HEK293T (cell line): ENCODE measurements at regions not wholly inside any gene's neighbourhood (a gene's known extent, or its start where the extent isn't known, plus 50 kb on each side); places are given as distances from the start of the nearest gene placed in this dataset.
"Not testable (repeated sequence)": the region's sequence is repeated elsewhere in the genome, so short reads cannot be mapped to it uniquely, and the experiment has no call there.

Experiments
- CTCF ChIA-PET: fragments of 350-600 bp; formaldehyde crosslinking; extraction: SDS; loops from one replicate; lab custom pipeline; 2021; ENCODE audit warnings: antibody characterized with exemption, inconsistent platforms; lab: Yijun Ruan, JAX
- POLR2A ChIA-PET: fragments of 350-600 bp; formaldehyde crosslinking; extraction: SDS; loops from one replicate; lab custom pipeline; 2020; ENCODE audit warnings: antibody characterized with exemption, inconsistent platforms; lab: Yijun Ruan, JAX
- DNase-seq: peaks from one replicate; pipeline ENCODE4 v3.0.0; 2012; ENCODE audit warnings: mixed read lengths; ENCODE audit errors: extremely low spot score
- ARNT ChIP-seq: fragments of 450-650 bp; IDR thresholded peaks from 2 replicates; pipeline ENCODE4 v1.6.1; 2017; ENCODE audit warnings: mild to moderate bottlenecking
- BHLHE40 ChIP-seq: fragments of 450-650 bp; IDR thresholded peaks from 2 replicates; pipeline ENCODE4 v1.6.1; 2016; ENCODE audit warnings: mild to moderate bottlenecking, moderate library complexity, borderline replicate concordance
- CTBP1 ChIP-seq: fragments of 450-650 bp; IDR thresholded peaks from 2 replicates; pipeline ENCODE4 v1.6.1; 2016; ENCODE audit warnings: borderline replicate concordance
- ELF4 ChIP-seq: fragments of 450-650 bp; IDR thresholded peaks from 2 replicates; pipeline ENCODE4 v1.6.1; 2017; ENCODE audit warnings: antibody characterized with exemption
- FOXA1 ChIP-seq: fragments of 450-650 bp; IDR thresholded peaks from 2 replicates; pipeline ENCODE4 v1.6.1; 2016; ENCODE audit warnings: mild to moderate bottlenecking
- FOXK2 ChIP-seq: fragments of 450-650 bp; IDR thresholded peaks from 2 replicates; pipeline ENCODE4 v1.6.1; 2016; ENCODE audit warnings: mild to moderate bottlenecking
- FOXM1 ChIP-seq: fragments of 450-650 bp; IDR thresholded peaks from 2 replicates; pipeline ENCODE4 v1.6.1; 2017; ENCODE audit warnings: mild to moderate bottlenecking, borderline replicate concordance
- HDGF ChIP-seq: fragments of 450-650 bp; IDR thresholded peaks from 2 replicates; pipeline ENCODE4 v1.6.1; 2017; ENCODE audit warnings: antibody characterized with exemption, borderline replicate concordance
- L3MBTL2 ChIP-seq: fragments of 450-650 bp; conservative IDR thresholded peaks from 2 replicates; pipeline ENCODE4 v1.6.1; 2016; ENCODE audit warnings: mild to moderate bottlenecking
- LEF1 ChIP-seq: fragments of 450-650 bp; IDR thresholded peaks from 2 replicates; pipeline ENCODE4 v1.6.1; 2017; ENCODE audit warnings: mild to moderate bottlenecking, borderline replicate concordance
- NFRKB ChIP-seq: fragments of 450-650 bp; IDR thresholded peaks from 2 replicates; pipeline ENCODE4 v1.6.1; 2016; ENCODE audit warnings: mild to moderate bottlenecking, moderate library complexity
- SP1 ChIP-seq: fragments of 450-650 bp; IDR thresholded peaks from 2 replicates; pipeline ENCODE4 v1.6.1; 2017
- SUZ12 ChIP-seq: fragments of 450-650 bp; IDR thresholded peaks from 2 replicates; pipeline ENCODE4 v1.6.1; 2016; ENCODE audit warnings: mild to moderate bottlenecking
- TARDBP ChIP-seq: fragments of 450-650 bp; IDR thresholded peaks from 2 replicates; pipeline ENCODE4 v1.6.1; 2016
- ZNF384 ChIP-seq: fragments of 450-650 bp; IDR thresholded peaks from 2 replicates; pipeline ENCODE4 v1.6.1; 2016
- TF ChIP-seq, protein P1 (sequence below): fragments of 450-650 bp; IDR thresholded peaks from 2 replicates; pipeline ENCODE4 v1.6.1; 2016

DNA sequence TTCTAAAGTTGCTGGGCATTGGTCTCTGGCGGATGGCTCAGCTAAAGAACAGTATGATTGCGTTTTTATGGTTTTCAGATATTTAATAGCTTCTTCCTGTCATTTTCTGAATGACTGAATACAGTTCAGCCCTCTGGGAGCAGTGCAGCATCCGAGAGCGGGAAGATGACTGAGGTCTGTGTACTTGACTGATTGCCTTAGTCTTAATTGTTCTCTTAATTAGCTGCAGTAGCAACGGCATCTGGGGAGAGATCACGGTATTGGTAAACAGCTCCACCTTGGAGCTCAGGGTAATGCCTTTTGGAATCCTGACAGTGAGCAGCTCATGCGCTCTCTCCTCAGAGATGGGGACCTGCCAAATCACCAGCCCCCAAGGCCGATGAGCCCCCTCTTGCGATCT lies 481.4 kb upstream of the SPRED2 start:
- no peak for DNase-seq
- CTCF ChIA-PET: interaction anchor here (0.6 kb wide), 1 partner anchor 102 kb away, joined by 3 read pairs; no protein-coding TSS in a partner anchor
- POLR2A ChIA-PET: no interaction called here
- TF ChIP-seq ZNF384 (no peak), SUZ12 (no peak), SP1 (no peak), ARNT (no peak), L3MBTL2 (no peak), CTBP1 (no peak), BHLHE40 (no peak), LEF1 (no peak), TARDBP (no peak), NFRKB (no peak), ELF4 (no peak), FOXK2 (no peak), FOXM1 (no peak), FOXA1 (no peak), HDGF (no peak)
- TF ChIP-seq, protein P1, sequence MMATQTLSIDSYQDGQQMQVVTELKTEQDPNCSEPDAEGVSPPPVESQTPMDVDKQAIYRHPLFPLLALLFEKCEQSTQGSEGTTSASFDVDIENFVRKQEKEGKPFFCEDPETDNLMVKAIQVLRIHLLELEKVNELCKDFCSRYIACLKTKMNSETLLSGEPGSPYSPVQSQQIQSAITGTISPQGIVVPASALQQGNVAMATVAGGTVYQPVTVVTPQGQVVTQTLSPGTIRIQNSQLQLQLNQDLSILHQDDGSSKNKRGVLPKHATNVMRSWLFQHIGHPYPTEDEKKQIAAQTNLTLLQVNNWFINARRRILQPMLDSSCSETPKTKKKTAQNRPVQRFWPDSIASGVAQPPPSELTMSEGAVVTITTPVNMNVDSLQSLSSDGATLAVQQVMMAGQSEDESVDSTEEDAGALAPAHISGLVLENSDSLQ: no peak

- ChIA-PET CTCF (no interaction called here), POLR2A (no interaction called here)
- no peak for TF ChIP-seq ZNF384
- TF ChIP-seq ARNT: no peak
- no peak for TF ChIP-seq FOXK2
- no peak for TF ChIP-seq ELF4
- no peak for TF ChIP-seq FOXA1
- no peak for TF ChIP-seq SP1
- TF ChIP-seq HDGF: no peak
- no peak for TF ChIP-seq CTBP1
- TF ChIP-seq L3MBTL2: no peak
- no peak for TF ChIP-seq LEF1
- TF ChIP-seq TARDBP: no peak
- no peak for DNase-seq
Observed at GRCh38 chr2:65901756-65902155, 469.4 kb upstream of the SPRED2 start.

DNA sequence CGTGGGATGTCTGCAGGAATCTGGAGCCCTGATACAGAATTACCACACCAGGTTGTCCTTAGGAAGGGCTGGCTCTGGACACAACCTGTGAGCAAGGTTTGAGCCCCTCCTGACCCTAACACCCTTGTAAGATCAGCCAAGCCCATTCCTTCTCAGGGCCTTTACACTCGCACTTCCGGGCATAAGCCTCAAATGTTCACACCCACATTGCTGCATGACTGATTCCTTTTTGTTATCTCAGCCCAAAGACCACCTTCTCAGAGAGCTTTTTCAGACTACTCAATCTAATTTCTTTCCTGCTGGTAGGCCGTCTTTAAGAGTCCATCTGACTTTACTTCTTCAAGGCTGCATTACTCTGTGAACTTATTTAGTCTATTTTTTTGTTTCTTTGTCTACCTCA lies 464.0 kb upstream of the SPRED2 start:
- DNase-seq: no peak
- CTCF ChIA-PET: no interaction called here
- POLR2A ChIA-PET: no interaction called here
- no peak for TF ChIP-seq NFRKB
- no peak for TF ChIP-seq ZNF384
- TF ChIP-seq FOXM1: no peak
- TF ChIP-seq L3MBTL2: no peak
- TF ChIP-seq CTBP1: no peak
- no peak for TF ChIP-seq FOXA1

- CTCF ChIA-PET, POLR2A ChIA-PET, DNase-seq: not testable (repeated sequence)
Observed at GRCh38 chr2:65890131-65890530, 457.7 kb upstream of the SPRED2 start.

GRCh38 chr2:65885266-65885665 lies 452.9 kb upstream of the SPRED2 start:
- CTCF ChIA-PET: no interaction called here
- POLR2A ChIA-PET: no interaction called here
- no peak for DNase-seq
- TF ChIP-seq FOXM1 (no peak), FOXA1 (no peak), BHLHE40 (no peak), LEF1 (no peak), FOXK2 (no peak), HDGF (no peak), SP1 (no peak), SUZ12 (no peak), ELF4 (no peak), L3MBTL2 (no peak)

DNA sequence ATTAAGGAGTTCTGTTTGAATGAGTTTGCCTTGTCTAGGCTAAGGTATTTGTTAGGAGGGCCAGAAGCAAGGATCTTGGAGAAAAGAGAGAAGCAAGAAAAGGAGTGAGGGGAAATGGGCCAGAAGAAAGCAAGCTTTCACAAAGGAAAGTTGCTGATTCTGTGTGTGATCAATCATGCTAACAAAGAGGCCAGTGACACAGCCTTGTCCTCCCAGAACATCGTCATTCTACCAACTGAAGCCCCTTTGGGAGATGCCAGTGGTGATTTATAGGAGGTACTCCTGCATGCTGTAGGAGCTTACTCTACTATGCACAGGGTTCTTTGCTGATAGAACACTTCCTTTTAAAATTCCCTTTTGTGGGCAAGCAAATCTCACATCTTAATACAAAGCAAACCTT lies 449.2 kb upstream of the SPRED2 start:
- POLR2A ChIA-PET: no interaction called here
- CTCF ChIA-PET: no interaction called here

GRCh38 chr2:65880436-65880835 lies 448.0 kb upstream of the SPRED2 start:
- CTCF ChIA-PET: no interaction called here
- TF ChIP-seq BHLHE40 (no peak), HDGF (no peak), ELF4 (no peak), CTBP1 (no peak), FOXM1 (no peak), FOXK2 (no peak), ZNF384 (no peak), L3MBTL2 (no peak), NFRKB (no peak), SUZ12 (no peak), SP1 (no peak), FOXA1 (no peak)
- TF ChIP-seq, protein P1: no peak
- POLR2A ChIA-PET: no interaction called here
- DNase-seq: no peak

More for the DNA sequence above, 449.2 kb upstream of the SPRED2 start:
- TF ChIP-seq, protein P1: 0 out of 2 replicates have a peak, but pooled peaks have one; percentile 2
- TF ChIP-seq ZNF384 (no peak), CTBP1 (no peak)
- no peak for DNase-seq
